ENCODE measurements at regions not wholly inside any gene's neighbourhood (a gene's known extent, or its start where the extent isn't known, plus 50 kb on each side); places are given as distances from the start of the nearest gene placed in this dataset.

DNA sequence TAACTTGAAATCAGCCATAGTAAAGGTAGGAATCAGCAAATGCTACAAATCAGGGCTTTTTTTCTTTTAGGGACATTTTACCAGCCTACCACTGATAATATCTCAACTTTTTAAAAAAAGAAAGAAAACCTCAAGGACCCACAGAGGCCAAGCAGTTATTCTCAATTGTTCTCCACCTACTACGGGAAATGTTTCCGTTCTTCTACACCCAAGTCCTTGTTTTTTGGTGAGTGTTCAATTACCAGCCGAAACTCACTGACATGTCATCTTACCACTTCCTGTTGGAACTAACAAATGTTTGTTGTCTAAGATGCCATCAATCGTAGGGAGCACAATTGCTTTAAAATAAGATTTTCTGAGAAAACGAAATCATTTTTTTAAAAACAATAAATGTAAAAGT, 50.2 kb upstream of the CDK1 start:
- no peak for DNase-seq (ENCODE audit: low read depth)

DNA sequence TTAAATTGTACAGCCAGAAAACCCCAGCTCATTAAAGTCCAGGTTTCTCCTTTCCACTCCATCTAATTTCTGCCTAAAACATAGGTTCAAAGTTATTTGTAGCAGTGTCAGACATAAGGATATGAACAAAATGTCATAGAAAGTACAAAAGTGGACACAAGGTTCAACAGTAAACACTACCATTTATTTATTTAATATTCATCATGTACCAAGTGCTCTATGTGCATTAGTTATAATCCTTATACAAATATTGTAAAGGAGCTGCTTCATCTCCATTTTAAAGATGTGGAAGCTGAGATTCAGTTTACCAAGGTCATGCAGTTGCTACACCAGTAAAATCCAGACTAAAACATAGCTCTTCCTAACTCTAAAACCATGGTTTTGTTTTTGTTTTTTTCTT, 52.0 kb upstream of the CDK1 start:
- DNase-seq (ENCODE audit: low read depth) = no peak

DNA sequence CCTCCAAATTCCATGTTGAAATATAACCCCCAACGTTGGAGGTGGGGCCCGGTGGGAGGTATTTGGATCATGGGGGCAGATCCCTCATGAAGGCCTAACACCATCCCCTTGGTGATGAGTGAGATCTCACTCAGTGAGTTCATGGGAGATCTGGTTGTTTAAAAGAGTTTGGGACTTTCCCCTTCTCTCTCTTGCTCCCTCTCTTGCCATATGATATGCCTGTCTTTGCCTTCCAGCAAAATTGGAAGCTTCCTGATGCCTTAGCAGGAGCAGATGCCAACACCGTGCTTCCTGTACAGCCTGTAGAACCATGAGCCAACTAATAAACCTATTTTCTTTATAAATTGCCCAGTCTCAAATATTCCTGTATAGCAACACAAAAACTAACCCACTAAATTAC, 55.7 kb upstream of the CDK1 start:
- DNase-seq (ENCODE audit: low read depth) = no peak

DNA sequence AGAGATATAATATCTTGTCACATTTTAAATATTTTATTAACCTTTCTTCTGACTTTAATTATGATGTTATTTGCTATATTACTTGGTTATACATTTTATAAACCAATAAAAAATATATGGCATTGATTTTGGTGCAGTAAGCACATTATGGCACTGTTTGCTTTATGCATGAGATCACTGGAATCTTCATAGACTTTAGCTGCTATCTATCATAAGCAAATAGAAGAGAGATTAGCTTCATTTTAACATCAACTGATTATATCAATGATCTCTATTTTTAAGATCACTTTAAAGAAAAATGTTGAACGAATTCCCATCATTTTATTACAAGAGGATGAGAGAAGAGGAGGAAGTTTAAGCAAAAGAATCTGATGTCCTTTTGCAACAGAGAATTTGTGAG, 58.6 kb upstream of the CDK1 start:
- DNase-seq (ENCODE audit: low read depth) = no peak

DNA sequence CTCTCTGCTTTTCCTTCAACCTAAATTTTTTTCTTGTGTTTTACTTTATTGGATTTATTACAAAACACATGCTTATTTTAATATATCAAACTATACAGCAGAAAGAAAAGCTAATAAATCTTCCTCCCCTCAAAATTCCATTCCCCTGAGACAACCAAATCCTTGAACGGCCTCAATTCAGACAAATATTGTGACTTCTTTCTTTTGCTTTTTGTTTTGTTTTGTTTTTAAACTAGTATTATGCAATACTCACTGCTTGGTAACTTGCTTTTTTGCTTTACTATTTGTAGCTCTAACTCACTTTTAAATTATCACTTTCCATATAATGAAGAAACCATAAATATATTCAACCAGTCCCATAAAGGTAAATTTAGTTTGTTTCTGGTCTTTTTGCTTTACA, 59.4 kb upstream of the CDK1 start:
- no peak for DNase-seq (ENCODE audit: low read depth)

DNA sequence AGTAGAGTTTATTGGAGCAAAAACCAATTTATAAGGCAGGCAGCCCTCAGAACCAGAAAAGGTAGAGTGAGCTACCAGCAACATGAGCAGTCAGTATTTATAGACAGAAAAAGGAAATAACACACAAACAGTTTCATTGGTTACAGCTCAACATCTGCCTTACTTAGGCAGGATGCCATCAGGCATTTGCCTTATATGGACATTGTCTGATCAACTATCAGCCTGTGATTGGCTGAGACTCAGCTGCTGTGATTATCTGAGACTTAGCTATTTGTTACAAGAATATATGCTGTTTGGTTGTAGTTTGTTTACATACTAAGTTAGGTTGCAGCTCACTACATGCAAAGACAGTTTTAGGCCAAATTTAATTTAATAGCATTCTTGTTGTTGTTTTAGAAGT, 60.4 kb upstream of the CDK1 start:
- no peak for DNase-seq (ENCODE audit: low read depth)

DNA sequence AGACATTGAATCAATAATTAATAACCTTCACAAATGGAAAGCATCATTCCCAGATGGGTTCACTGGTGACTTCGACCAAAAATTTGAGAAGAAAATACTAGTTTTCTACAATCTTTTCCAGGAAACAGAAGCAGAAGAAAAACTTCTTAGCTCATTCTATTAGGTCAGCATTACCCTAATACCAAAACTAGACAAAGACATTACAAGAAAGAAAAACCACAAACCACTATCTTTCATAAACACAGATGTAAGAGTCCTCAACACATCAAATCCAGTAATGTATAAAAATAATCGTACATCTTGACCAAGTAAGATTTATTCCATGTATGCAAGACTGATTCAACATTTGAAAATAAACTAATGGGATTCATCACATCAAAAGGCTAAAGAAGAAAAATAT, 64.0 kb upstream of the CDK1 start:
- DNase-seq (ENCODE audit: low read depth) = no peak

DNA sequence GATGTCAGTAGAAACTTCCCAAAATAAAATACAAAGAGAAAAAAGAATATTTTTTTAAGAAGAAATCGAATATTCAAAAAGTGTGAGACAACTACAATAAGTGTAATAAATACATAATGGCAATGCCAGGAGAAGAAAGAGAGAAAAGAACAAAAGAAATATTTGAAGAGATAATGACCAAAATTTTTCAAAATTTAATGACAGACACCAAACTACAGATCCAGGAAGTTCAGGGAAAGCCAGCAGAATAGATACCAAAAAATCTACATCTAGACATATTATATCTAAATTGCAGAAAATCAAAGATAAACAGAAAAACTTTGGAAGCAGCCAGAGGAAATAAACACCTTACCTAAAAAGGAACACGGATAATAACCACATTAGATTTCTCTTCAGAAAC, 66.8 kb upstream of the CDK1 start:
- DNase-seq (ENCODE audit: low read depth) = no peak

DNA sequence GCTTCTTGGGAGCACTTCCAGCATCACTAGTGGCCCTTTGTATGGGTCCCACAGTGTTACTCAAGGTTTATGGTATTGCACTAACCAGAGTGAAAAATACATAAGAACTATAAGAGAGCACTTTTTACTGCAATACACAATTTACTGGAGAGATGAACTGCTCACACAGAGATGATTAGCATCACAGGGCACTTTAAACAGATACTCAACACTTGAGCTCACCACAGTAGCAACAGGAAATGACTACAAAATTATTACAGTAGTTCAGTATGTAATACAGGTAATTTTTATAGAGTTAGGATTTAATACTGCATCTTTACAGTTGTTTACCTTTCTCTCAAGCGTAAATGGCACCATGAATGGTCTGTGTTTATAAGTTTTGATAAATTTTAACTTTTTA, 68.2 kb upstream of the CDK1 start:
- DNase-seq (ENCODE audit: low read depth) = no peak

DNA sequence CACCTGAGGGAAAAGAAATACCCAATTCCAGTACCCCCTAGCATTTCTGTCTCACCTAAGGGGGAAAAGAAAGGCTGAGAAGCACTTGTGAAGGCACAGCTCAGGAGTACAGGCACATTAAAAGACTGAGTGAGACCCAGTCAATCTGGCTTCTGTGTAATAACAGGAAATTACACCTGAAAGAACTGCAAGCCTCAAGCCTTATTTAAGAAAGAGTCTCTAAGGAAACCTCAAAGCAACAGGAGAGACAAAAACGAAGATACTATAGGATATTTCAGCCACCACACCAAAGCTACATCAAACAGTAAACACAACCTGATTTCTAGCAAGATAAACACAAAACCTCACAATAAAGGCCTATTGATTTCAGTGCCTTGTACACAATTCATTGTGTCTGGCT, 69.6 kb upstream of the CDK1 start:
- DNase-seq (ENCODE audit: low read depth) = no peak

DNA sequence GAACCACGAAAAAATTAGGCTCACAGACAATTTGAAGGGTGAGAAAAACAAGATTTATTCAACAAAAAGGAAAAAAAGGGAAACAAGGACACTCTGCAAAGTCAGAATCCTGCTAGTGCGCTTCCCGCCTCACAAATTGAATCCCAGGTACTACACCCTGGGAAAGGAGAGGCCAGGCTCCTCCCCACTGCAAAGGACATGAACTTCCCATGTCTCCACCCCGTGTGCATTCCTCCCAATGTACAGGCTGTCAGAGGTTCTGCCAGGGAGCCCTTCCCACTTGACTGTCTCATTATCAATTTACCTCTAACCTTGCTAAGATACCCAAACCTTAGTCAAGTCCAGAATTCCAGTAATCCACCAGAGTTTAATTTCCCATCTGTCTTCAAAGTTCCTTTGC, 70.4 kb upstream of the CDK1 start:
- DNase-seq (ENCODE audit: low read depth) = no peak

DNA sequence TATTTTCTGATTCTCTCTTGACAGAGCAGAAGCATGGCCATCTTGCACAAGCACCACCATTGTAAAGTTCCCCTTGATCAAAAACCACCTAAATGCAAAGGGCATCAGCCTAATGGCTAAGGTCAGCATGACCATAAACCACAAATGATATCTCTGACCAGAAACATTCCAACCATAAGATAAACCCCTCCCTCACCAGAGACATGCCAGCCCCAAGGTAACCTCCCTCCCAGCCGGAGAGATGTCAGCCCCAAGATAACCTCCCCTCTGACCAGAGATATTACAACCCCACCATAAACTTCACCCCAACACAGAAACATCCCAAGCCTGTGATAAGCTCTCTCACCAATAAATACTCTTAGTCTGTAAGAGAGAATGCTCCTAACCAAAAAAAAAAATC, 72.1 kb upstream of the CDK1 start:
- DNase-seq (ENCODE audit: low read depth) = no peak

DNA sequence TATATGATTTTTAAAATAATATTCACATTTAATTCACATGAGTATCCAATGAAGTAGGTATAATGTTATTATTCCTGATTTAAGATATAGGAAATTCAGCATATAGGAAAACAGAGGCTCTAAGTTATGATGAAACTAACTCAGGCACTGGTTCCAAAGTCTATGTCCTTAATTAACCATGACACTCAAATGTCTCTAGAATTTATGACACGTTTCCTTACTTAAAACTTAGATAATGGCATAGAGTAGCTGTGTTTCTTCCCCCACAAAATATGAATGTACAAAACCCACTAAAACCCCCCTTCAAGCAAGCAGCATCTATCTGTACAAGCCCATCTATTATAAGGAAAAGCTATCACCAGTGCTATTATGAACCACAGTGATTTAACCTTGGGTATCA, 72.9 kb upstream of the CDK1 start:
- no peak for DNase-seq (ENCODE audit: low read depth)

DNA sequence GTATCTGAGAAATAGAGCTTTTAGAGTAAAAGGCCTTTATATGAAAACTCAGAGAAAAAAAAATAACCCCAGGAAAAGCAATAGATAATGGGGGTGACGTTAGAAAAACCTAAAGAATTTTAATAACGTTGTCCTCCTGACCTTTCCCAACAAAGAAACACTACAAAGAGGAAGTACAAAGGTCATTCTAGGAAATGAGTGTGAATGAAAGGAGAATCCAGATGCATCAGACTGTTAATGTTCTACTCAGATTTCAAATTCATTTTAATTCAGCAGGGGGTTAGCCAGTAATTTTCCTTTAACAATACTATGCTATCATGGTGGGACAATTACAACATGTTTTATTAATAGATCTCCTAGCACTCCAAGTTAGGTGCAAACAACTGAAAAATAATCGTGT, 73.8 kb upstream of the CDK1 start:
- no peak for DNase-seq (ENCODE audit: low read depth)

DNA sequence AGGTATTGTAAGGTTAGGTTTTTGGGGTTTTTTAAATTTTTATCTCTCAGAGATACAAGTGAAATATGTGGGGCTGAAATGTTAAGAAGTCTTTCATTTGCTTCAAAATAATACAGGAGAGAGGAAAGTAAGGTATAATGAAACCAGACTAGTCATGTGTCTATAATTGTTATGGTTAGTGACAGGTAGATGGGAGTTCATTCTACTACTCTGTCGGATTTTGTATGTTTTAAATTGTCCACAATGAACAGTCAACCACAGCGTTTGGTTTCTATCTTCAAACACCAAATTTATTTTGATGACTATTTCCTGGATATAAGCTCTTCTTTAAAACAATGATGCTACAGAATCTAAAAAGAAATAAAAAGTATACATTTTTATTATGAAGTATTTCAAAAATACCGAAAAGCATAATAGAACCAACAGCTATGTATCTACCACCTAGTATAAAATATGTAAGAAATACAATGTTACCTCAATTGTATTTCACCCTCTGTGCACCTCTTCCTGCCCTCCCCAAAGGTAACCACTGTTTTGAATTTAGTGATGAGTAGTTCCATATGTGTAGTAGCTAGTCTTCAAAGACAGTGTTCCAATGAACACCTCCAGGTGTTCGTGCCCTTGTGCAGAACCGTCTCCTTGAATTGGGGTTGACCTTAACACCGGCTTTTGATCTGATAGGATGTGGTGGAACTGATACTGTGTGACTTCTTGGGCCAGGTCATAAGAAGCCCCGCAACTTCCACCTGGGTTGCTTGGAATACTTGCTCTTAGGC, 74.8 kb upstream of the CDK1 start:
- no peak for DNase-seq (ENCODE audit: low read depth)

DNA sequence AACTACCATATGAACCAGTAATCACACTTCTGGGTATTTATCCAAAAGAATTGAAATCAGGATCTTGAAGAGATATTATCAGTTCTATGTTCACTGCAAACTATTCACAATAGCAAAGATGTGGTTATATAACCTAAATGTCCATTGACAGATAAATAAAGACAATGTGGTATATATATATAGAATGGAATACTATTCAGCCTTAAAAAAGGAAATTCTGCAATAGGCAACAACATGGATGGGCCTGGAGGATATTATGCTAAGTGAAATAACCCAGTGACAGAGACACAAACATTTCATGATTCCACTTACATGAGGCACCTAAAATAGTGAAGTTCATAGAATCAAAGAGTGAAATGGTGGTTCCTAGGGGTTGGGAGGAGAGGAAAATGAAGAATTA, 90.6 kb upstream of the CDK1 start:
- no peak for DNase-seq (ENCODE audit: low read depth)

DNA sequence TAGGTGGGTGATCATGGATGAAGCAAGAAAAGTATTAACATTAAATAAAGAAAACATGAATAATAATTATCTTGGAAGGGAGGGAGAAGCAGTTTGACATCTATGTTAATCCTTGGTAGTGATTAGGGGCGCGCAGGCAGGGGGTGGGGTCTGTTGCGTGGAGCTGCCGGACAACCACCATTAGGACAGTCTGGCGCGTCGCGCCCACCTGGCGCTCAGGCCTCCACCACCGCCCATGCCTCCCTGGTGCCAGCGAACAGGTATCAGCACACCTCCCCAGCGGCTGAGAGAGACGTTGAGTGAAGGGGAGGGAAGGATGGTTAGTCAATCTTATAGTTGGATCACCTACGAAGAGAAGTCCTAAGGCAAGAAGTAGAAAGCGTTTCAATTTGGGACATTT, 94.2 kb upstream of the CDK1 start:
- DNase-seq (ENCODE audit: low read depth) = no peak

DNA sequence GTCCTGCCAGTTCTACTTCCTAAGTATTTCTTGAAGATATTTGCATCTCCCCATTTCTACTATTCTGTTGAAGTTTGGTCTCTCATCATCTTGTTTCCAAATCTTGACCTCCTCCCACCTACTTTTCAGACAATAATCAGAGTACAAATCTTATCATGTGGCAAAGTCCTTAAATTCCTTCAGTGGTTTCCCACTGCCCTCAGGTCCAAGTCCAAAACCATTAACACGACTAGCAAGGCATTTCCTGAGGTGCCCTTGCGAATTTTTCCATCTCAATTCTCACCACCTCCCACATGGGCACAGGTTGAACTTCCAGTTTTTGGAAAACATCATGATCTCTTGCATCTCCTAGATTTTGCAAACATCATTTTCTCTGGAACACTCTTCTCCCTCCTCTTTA, 97.2 kb upstream of the CDK1 start:
- no peak for DNase-seq (ENCODE audit: low read depth)

DNA sequence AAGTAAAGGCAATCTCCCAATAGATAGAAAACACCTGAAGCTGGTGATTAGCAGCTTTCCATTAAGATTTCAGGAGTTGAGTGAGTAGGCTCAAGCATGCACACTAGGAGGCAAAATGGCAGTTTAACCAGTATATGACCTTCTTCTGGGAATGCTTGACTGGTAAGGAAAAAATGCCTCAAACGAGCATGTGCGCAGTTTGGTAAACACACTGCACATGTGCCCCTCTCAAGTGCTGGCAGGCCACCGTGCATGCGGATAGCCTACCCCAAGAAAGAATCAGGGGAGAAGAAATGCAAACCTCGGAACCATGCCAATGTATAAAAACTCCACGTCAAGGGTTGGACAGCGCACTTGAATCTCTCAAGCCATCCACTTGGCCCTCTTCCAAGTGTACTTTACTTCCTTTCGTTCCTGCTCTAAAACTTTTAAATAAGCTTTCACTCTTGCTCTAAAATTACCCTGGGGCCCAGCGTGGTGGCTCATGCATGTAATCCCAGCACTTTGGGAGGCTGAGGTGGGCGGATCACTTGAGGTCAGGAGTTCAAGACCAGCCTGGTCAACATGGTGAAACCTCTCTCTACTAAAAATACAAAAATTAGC, 98.8 kb upstream of the CDK1 start:
- DNase-seq (ENCODE audit: low read depth) = no peak

DNA sequence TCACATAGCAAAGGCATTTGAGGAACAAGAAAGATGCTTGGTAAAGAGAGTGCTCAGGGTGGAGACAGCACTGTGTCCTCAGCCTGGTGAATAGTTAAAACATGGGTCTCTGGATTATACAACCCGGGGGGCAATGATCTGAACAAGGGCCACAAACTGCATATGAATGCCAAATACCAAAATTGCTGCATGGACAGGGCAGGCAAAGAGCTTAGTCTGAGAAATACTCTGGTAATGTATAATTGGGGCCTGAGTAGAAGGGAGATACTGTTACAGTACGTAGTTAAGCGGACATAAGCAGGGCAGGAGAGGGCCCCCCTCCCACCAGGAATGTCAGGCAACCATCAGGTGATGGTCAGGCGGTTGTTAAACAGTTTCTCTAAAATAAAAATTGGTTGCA, 99.3 kb upstream of the CDK1 start:
- DNase-seq (ENCODE audit: low read depth) = no peak

DNA sequence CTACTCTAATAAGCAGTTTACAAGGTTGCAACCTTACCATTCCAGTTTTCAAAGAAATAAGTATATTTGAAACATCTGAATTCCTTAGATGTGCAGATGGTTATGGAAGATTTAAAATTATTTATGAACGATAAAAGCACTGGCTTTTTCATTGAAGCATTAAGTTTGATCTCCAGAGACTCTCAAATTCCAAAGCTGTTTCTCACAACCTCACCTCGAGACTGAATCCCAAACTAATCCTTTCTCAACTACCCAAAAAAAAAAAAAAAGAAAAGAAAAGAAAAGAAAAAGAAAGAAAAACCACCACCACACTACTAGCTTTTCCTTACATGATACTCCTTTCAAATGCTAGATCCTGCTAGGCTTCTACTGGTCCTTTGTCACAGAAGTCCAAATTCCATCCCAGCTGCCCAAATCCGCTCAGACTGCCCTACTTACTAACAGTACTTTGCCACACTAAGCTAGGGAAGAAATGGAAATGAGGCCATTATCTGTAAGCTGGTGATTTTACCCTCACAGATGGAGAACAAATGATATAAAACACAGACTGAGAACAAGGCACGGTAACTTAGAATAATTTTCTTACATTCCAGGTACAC, 100.6 kb upstream of the CDK1 start:
- no peak for DNase-seq (ENCODE audit: low read depth)

DNA sequence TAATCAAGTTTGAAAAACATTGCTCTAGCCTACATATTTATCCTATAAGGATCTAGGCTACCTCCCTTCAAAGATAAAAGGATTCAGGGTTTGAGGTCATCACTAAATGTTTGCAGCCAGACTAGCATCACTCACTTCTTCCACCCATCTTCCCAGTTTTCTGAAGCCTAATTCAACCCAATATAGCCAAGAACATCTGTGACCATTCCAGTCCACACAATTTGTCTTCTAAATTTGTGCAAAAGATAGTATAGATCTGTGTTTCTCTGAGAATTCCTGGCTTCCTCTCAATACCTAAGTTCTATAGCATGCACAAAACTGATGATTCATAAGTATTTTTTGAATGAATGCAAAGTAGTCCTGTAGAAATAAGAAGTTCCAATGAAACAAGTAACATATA, 103.0 kb upstream of the CDK1 start:
- DNase-seq (ENCODE audit: low read depth) = no peak

DNA sequence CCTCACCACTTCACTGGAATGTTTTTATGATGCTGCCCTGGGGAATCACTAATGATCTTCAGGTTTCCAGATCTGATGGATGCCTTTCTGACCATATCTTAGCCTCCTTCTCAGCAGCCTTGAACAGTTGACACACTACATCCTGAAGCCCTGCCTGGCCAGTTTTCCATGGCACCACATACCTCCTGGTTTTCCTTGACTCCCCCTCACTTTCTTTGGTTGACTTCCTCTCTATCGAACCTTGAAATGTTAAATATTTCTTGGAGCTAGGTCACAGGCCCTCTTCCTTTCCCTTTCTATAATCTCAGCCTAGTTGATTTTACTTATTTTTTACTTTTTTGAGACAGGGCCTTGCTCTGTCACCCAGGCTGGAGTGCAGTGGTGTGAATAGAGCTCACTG, 108.8 kb upstream of the CDK1 start:
- no peak for DNase-seq (ENCODE audit: low read depth)

DNA sequence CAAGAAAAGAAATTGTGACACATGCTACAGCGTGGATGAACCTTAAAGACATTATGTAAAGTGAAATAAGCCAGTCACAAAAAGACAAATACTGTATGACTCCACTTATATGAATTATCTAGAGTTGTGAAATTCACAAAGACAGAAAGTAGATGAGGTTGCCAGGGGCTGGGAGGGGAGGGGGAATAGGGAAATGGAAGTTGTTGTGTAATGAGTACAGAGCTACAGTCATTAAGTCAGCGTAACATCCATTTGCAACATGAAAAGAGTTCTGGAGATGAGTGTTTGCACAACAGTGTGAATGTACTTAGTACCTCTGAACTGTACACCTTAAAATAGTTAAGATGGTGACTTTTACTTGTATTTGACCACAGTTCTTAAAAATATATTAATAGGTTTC, 112.1 kb upstream of the CDK1 start:
- DNase-seq (ENCODE audit: low read depth) = no peak

Measured in HS-27A (cell line).